ENCODE measurements at regions not wholly inside any gene's neighbourhood (a gene's known extent, or its start where the extent isn't known, plus 50 kb on each side); places are given as distances from the start of the nearest gene placed in this dataset.

- no peak for DNase-seq
Observed at GRCh38 chr5:107293541-107294210, 377.1 kb downstream of the EFNA5 start.

DNA sequence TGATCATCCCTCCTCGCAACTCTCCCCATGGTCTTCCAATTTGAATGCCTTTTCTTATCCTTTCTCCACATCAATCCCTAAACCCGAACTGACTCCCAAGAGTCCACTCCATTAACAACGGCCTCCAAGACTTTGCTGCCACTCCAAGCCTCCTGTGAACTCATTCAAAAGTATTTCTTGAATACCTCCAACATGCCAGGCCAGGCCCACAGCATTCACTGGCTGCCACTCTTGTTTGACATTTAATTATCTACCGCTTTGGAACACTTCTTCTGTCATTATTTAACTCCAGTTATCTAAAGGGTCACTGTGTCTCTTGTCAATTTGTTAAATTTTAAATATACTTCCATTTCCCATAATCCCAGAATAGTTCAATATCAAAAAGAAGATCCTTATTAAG is 378.9 kb downstream of the EFNA5 start:
- DNase-seq: no peak

- no peak for DNase-seq
Observed at GRCh38 chr5:107290780-107291398, 379.8 kb downstream of the EFNA5 start.

GRCh38 chr5:107289030-107289714 is 381.6 kb downstream of the EFNA5 start:
- DNase-seq: no peak

DNA sequence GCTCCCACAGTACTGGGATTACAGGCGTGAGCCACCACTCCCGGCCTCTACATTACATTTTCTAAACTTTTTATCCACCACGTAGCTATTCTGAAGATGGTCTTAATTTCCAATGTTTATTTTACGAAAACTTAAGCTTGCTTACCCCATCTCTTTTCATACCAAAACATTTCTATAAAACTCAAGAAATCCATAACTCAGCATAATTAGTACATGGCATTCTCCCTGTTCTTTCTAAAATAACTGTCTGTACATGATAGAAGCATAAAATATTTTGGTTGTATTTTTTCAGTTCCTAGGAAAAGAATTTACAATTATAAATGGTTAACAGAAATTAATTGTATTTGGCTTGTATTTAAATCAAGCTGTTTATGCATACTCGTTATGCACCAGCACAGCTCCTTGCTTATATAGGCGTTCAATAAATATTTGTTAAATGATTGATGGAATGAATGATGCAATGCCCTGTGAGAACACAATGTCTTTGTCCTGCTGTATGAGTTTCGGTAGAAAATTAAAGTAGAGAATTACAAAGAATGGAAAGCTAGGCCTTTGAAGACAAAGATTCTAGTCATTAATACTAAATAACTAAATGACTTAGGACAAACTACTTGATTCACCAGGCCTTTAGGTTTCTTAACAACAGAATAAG is 384.2 kb downstream of the EFNA5 start:
- no peak for DNase-seq

DNA sequence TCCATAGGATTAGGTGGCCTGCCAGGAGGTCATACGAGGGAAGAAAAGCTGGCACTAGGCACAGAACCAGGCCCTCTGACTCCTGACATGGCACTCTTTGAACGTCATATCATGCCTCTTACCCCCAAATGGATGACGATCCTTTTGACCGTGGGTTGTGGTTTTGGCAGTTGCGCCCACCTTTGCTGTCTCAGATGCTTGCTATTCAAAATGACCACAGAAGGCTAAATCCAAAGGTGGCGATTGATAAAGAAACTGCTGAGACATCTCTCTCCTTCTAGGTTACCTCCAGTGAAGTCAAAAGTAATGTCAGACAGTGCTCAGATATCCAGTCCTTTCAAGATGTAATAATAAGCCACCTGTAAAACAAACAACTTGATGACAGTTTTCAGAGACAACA is 385.0 kb downstream of the EFNA5 start:
- no peak for DNase-seq

- no peak for DNase-seq
Observed at GRCh38 chr5:107284822-107285525, 385.8 kb downstream of the EFNA5 start.

- DNase-seq: no peak
Observed at GRCh38 chr5:107282061-107282460, 388.7 kb downstream of the EFNA5 start.

DNA sequence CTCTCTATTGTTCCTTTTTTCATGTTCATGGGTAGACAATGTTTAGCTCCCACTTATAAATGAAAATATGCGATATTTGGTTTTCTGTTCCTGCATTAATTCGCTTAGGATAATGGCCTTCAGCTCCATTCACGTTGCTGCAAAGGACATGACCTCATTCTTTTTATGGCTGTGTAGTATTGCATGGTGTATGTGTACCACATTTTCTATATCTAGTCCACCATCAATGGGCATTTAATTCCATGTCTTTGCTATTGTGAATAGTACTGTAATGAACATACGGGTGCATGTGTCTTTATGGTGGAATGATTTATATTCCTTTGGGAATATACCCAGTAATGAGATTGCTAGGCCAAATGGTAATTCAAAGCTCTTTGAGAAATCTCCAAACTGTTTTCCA is 392.0 kb downstream of the EFNA5 start:
- DNase-seq: no peak

DNA sequence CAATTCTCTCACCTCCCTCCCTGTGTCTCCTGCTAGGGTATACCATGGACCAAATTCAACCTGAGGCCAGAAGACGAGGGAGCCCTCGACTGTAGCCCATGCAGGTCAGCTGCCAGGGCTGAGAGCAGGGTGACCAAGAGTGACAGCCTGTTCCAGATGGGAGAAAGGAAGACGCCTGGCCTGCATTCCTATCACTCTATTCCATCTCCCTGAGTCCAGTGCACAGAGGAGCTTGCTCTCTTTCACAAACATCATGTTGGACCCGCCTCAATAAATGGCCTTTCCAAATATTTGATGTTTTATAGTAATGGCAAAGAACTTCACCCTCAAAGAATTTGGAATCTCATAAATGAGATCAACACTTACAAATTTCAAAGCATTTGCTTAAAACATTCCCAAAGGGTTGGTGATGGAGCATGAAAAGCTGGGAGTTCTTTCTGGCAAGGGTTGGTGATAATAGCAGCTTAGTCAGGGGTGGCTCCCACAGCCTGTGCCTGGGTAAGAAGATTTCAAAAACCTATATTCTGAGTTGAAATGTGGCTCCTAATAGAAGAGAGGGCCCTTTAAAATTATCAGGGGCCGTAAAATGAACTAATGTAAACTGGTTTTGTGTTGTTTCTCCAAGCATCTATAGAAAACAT is 393.1 kb downstream of the EFNA5 start:
- DNase-seq: no peak

DNA sequence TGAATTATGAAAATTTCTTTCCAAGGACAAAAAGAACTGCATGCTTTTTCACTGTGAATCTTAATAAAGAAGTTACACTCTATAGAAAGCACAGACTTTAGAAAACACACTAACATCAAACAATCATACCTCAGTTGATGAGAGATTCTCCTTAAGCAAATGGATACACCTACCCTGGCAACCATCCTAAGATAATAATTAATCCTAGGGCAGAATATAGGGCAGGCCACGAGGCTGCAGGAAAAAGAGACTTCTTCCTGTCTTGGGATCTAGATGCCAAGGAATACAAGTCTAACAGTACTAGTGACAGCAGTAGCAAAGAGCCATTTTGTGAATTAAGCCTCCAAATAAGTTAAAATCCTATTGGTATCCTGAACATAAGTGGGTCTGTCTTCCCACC is 395.4 kb downstream of the EFNA5 start:
- no peak for DNase-seq

DNA sequence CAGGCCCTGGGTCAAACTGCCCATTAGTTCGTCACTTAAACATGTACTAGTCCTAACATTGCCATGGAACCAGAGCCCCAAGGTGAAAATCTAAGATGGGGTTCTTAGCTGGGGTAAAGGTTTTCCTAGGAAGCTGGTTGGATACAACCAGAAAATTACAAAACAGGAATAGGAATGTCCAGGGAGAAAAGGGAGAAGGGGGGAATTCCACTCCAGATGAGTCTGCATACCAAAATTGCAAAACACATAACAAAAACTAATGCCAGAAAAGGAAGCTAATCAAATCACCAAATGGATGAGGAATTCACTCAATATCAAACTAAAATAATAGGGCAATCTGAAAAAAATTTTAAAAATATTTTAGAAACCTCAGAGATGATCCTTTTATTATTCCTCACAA is 396.2 kb downstream of the EFNA5 start:
- DNase-seq: no peak

- no peak for DNase-seq
Observed at GRCh38 chr5:107272954-107273353, 397.8 kb downstream of the EFNA5 start.

DNA sequence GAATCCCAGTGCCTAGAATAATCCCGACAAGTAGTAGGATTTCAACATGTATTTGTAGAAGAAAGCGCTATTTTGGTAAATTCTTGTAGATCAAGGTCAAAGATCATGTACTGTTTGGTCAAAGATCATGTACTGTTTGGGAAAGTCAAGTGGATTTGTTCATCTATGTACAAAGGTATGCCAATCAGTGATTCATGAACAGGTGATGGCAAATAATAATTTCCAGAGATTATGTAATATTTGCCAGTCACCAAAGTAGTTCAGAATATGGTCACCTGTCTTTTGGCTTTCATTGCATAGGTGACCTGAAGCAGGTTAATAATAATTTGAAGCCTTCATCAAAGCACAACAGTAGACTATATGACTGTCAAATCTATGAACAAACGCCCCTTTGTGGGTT is 398.2 kb downstream of the EFNA5 start:
- DNase-seq: no peak

GRCh38 chr5:107271682-107272350 is 398.9 kb downstream of the EFNA5 start:
- no peak for DNase-seq

- DNase-seq: no peak
Observed at GRCh38 chr5:107270561-107270960, 400.2 kb downstream of the EFNA5 start.

DNA sequence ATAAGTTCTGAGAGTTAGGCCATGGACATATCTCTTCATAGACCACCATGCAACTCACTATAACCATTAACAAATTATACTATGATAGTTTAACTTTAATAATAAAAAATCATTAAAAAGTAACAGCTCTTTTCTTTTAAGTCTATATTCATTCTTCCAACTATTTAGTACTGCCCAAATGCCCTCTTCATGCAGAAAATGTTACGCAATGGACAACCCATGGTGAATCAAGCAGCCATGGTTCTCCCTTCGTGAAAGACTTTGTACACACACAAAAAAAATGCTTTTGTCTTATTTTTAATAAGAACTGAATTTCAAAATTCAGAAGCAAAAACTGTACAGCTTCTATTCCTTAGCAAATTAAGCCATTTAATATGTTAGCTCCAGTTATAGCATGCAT is 401.1 kb downstream of the EFNA5 start:
- no peak for DNase-seq

DNA sequence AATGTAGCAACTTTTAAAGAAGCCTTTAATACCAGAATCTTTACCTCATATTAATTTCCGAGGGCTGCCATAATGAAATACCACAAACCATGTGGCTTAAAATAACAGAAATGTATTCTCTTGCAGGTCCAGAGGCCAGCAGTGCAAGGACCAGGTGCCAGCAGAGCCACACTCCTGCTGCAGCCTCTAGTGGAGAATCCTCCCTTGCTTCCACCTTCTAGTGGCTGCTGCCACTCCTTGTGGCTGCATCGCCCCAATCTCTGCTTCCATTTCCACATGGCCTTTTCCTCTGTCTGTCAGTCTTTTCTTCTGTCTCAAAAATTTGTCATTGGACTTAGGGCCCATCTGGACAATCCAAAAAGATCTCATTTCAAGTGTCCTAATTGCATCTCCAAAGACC is 401.5 kb downstream of the EFNA5 start:
- DNase-seq: no peak

DNA sequence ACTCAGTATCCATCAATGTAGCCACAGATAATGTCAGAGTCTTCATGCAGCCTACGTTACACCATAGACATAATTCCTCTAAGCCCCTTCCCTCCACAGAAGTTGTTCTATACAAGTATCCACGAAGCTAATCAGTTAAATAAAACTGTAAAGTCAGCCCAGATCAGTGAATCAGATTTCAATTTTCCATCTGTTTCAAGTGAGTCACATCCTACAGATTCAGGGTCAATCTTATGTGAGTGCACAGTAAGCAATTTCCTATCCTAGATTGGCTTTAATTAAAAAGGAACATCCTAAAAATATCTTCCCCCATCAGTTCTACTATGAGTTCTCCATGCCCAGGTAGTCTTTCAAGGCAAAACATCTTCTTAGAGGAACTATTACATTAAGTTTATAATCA is 402.5 kb downstream of the EFNA5 start:
- no peak for DNase-seq

- no peak for DNase-seq
Observed at GRCh38 chr5:107266100-107266499, 404.6 kb downstream of the EFNA5 start.

DNA sequence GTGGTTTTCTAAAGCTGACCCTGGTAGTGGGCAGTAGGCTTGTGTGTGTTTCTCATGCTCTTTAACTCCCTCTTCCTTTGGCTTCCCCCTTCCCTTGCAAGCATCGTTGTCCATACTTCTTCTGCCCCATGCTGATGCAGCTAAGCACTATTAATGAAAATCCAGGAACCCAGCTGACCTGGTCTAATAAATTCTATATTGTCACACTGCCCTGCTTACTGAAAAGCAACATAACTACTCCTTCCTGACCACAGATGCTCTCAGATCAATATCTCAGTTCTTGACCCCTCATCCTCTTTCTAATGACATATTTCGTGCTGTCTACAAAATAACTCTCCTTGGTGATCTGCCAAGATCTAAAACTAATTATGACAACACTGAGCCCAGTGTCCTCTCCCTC is 405.5 kb downstream of the EFNA5 start:
- DNase-seq: no peak

DNA sequence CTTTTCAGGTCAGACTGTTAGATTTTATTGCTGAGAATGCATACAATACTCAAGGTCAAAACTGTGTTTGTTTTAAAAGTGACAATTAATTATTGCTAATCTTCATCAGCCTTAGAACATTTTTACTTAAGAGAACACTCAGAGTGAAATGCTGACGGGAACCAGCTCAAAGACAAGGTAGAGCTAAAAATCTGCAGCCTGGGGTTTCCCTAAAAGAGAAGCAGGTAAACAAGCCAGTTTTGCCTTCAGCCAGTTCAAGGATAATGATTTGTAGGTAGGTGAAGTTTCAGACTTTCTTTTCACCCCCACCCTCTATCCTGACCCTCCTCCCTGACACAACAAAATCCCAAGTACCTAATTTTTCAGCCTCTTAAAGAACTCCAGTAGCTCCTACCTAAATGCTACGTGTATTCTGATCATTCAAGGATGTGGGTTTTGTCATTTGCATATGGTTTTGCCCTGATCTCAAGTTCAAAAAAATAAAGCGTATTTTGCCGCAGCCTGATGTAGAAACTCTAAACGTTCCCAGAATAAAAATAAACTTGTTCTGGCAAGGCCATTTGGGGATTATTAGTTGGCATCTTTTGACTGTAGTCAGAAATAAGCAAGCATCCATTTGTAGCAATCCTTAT is 407.2 kb downstream of the EFNA5 start:
- no peak for DNase-seq

Data from 8988T (cell line).